Panc1 (cell line): ENCODE measurements at regions not wholly inside any gene's neighbourhood (a gene's known extent, or its start where the extent isn't known, plus 50 kb on each side); places are given as distances from the start of the nearest gene placed in this dataset.

Source experiments
- ATAC-seq: fragments of 200-7000 bp; cut with Tn5 transposase; 2 replicates; pipeline ENCODE4 v1.9.1; 2020; ENCODE audit warnings: mild to moderate bottlenecking, moderate library complexity
- BruUV-seq: library from RNA; stranded (reverse); fragments of 400-500 nt; replicated peaks from 2 replicates; lab custom pipeline; 2021; lab: Mats Ljungman, UMichigan
- CTCF ChIA-PET: fragments of 300-600 bp; sonication (Branson Sonifier 250); formaldehyde crosslinking; loops from one replicate; lab custom pipeline; 2022; ENCODE audit warnings: antibody characterized with exemption; lab: Charles Lee
- POLR2A ChIA-PET: fragments of 300-600 bp; sonication (Branson Sonifier 250); formaldehyde crosslinking; loops from one replicate; lab custom pipeline; 2022; ENCODE audit warnings: antibody characterized with exemption; lab: Charles Lee
- DNase-seq: peaks from one replicate; pipeline ENCODE4 v3.0.0-alpha.2; 2010; ENCODE audit warnings: low read depth, low spot score
- H3K27ac ChIP-seq: 2 replicates; pipeline ENCODE4 v1.5.1; 2011; ENCODE audit warnings: mild to moderate bottlenecking, low read length, inconsistent platforms
- H3K27me3 ChIP-seq: fragments of 200-500 bp; sonication (Bioruptor generic); 2 replicates; pipeline ENCODE4 v1.6.0; 2014; ENCODE audit warnings: low read length, inconsistent platforms; ENCODE audit not compliant: control insufficient read depth, insufficient read depth
- H3K36me3 ChIP-seq: fragments of 200-500 bp; sonication (Bioruptor generic); 2 replicates; pipeline ENCODE4 v1.5.1; 2014; ENCODE audit warnings: inconsistent platforms, mild to moderate bottlenecking, low read length, moderate library complexity; ENCODE audit not compliant: control insufficient read depth, insufficient read depth
- H3K4me1 ChIP-seq: 2 replicates; pipeline ENCODE4 v1.5.1; 2011; ENCODE audit warnings: inconsistent platforms, mild to moderate bottlenecking, low read length, moderate library complexity; ENCODE audit not compliant: control insufficient read depth, insufficient read depth
- H3K4me3 ChIP-seq, 2 experiments: 2 replicates each; pipeline ENCODE4 v1.5.1; 2011 to 2012; ENCODE audit warnings: low read depth in 2 of 2, low read length in 2 of 2, mild to moderate bottlenecking in 2 of 2, inconsistent platforms in 1 of 2, moderate library complexity in 1 of 2
- H3K9me3 ChIP-seq: fragments of 200-500 bp; sonication (Bioruptor generic); 2 replicates; pipeline ENCODE4 v1.5.1; 2014; ENCODE audit warnings: low read depth, mild to moderate bottlenecking, inconsistent platforms, low read length, moderate library complexity; ENCODE audit not compliant: control insufficient read depth, insufficient read depth
- CTCF ChIP-seq: fragments of 450-650 bp; IDR thresholded peaks from 2 replicates; pipeline ENCODE4 v1.5.1; 2017; ENCODE audit warnings: mild to moderate bottlenecking
- POLR2AphosphoS5 ChIP-seq: IDR thresholded peaks from 2 replicates; pipeline ENCODE4 v1.6.1; 2012; ENCODE audit warnings: mild to moderate bottlenecking, low read depth, low read length, moderate library complexity
- REST ChIP-seq, 2 experiments: IDR thresholded peaks; 2 replicates each; pipeline ENCODE4 v1.6.1; 2011 to 2012; ENCODE audit warnings: low read depth in 2 of 2, control low read depth in 1 of 2, low read length in 1 of 2, mild to moderate bottlenecking in 1 of 2, moderate library complexity in 1 of 2; ENCODE audit not compliant: insufficient read depth in 1 of 2
- SIN3A ChIP-seq: IDR thresholded peaks from 2 replicates; pipeline ENCODE4 v1.6.1; 2012; ENCODE audit warnings: low read depth, mild to moderate bottlenecking, low read length, moderate library complexity, borderline replicate concordance; ENCODE audit not compliant: insufficient read depth
- TCF7L2 ChIP-seq: IDR thresholded peaks from 2 replicates; pipeline ENCODE4 v1.6.1; 2011; ENCODE audit warnings: mild to moderate bottlenecking, low read depth, low read length, inconsistent platforms
- in situ Hi-C: cut with HindIII; loops from 2 replicates; pipeline ENCODE4 v1.10.0; 2016; ENCODE audit warnings: low sequenced_read_pairs, low pct_unique_long_range_greater_than_20kb
- intact Hi-C: fragments of 100-400 bp; cut with micrococcal nuclease; formaldehyde crosslinking; loops from one replicate; pipeline ENCODE4 v1.10.0; 2022; ENCODE audit not compliant: unreplicated experiment

- Histone ChIP-seq H3K27ac (no peak overlapping the region), H3K9me3 (no peaks in the 10 kb centered on the region), H3K4me3 (no peak overlapping the region), H3K36me3 (no peaks in the 10 kb centered on the region), H3K27me3 (no peaks in the 10 kb centered on the region), H3K4me1 (no peaks in the 10 kb centered on the region)
- DNase-seq (no peak), ATAC-seq (no peak)
- in situ Hi-C loops: no loop called here
- intact Hi-C loops: no loop called here
- no TSS peak for BruUV-seq
- ChIA-PET CTCF (no interaction called here), POLR2A (no interaction called here)
- TF ChIP-seq REST (IDR thresholded peaks at IDR 0.05; ENCODE audit: insufficient read depth in 1 of 2, low read depth in 2 of 2, low read length in 1 of 2) (no peak), CTCF (no peak), TCF7L2 (no peak)
These were observed 168.8 kb downstream of the NUP210 start for GRCh38 chr3:13251166-13251903.

GRCh38 chr3:13249664-13250390 lies 170.3 kb downstream of the NUP210 start:
- intact Hi-C loops (no loop called here), in situ Hi-C loops (no loop called here)
- Histone ChIP-seq H3K36me3 (no peaks in the 10 kb centered on the region), H3K4me3 (no peak overlapping the region), H3K27ac (no peak overlapping the region), H3K27me3 (no peaks in the 10 kb centered on the region), H3K9me3 (no peaks in the 10 kb centered on the region), H3K4me1 (no peaks in the 10 kb centered on the region)
- ATAC-seq (no peak), DNase-seq (no peak)
- POLR2A ChIA-PET: no interaction called here
- TF ChIP-seq CTCF (no peak), POLR2AphosphoS5 (no peak), TCF7L2 (no peak), SIN3A (no peak), REST (IDR thresholded peaks at IDR 0.05; ENCODE audit: insufficient read depth in 1 of 2, low read depth in 2 of 2, low read length in 1 of 2) (no peak)
- no TSS peak for BruUV-seq
- CTCF ChIA-PET: no interaction called here
